ENCODE measurements at regions not wholly inside any gene's neighbourhood (a gene's known extent, or its start where the extent isn't known, plus 50 kb on each side); places are given as distances from the start of the nearest gene placed in this dataset.

DNA sequence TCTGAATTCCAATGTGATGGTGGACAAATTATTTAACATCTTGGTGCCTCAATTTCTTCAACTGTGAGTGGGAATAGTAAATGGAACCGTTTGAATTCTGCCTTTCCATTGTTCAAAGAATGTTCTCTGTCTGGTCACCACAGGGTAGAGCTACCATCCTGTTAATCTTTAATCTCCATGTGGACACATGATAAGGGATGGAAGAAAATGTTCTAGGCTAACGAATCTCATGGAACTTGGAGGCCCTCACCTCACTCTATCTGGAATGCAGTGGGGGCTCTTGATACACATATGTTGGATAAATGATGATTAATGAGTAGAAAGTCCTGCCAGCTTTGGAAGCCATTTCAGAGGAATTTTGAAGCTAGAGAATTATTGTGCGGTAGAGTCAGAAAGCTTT lies 118.5 kb upstream of the HABP2 start:
- TF ChIP-seq, protein P1, sequence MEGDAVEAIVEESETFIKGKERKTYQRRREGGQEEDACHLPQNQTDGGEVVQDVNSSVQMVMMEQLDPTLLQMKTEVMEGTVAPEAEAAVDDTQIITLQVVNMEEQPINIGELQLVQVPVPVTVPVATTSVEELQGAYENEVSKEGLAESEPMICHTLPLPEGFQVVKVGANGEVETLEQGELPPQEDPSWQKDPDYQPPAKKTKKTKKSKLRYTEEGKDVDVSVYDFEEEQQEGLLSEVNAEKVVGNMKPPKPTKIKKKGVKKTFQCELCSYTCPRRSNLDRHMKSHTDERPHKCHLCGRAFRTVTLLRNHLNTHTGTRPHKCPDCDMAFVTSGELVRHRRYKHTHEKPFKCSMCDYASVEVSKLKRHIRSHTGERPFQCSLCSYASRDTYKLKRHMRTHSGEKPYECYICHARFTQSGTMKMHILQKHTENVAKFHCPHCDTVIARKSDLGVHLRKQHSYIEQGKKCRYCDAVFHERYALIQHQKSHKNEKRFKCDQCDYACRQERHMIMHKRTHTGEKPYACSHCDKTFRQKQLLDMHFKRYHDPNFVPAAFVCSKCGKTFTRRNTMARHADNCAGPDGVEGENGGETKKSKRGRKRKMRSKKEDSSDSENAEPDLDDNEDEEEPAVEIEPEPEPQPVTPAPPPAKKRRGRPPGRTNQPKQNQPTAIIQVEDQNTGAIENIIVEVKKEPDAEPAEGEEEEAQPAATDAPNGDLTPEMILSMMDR (IDR thresholded peaks at IDR 0.05; ENCODE audit: borderline replicate concordance, extremely low read depth, low read length, poor library complexity, severe bottlenecking) = no peak
- TF ChIP-seq EZH2 (IDR thresholded peaks at IDR 0.05; ENCODE audit: borderline replicate concordance, low read depth, low read length, severe bottlenecking) = no peak
